H1 (cell line): ENCODE measurements at regions not wholly inside any gene's neighbourhood (a gene's known extent, or its start where the extent isn't known, plus 50 kb on each side); places are given as distances from the start of the nearest gene placed in this dataset.
A peak's percentile ranks its signal among the peaks of the same experiment; 100 is the strongest.

Experiments
- CTCF ChIA-PET: fragments of 300-600 bp; sonication (Branson Sonifier 250); formaldehyde crosslinking; loops from one replicate; lab custom pipeline; 2021; ENCODE audit not compliant: partially characterized antibody; lab: Charles Lee
- POLR2A ChIA-PET: fragments of 300-600 bp; sonication (Branson Sonifier 250); formaldehyde crosslinking; loops from one replicate; lab custom pipeline; 2021; ENCODE audit warnings: inconsistent platforms; ENCODE audit not compliant: partially characterized antibody; lab: Charles Lee
- DNase-seq, 2 experiments: peaks; one replicate each; pipeline versions ENCODE4 v3.0.0 to v3.0.0-alpha.2; 2010 to 2022; ENCODE audit warnings: low spot score in 2 of 2, low read depth in 1 of 2, mixed read lengths in 1 of 2
- FAIRE-seq: peaks from 2 replicates; lab custom pipeline; 2011; peaks lifted over from hg19 to GRCh38; lab: Jason Lieb, UNC
- H2AFZ ChIP-seq: 2 replicates; pipeline ENCODE4 v1.8.1; 2012; ENCODE audit warnings: low read length, inconsistent platforms
- H2AK5ac ChIP-seq: 2 replicates; pipeline ENCODE4 v1.6.1; 2013; ENCODE audit warnings: low read depth, low read length
- H2BK120ac ChIP-seq: replicated peaks from 2 replicates; pipeline ENCODE3; 2013; ENCODE audit warnings: low read depth, low read length, inconsistent platforms
- H2BK12ac ChIP-seq: 2 replicates; pipeline ENCODE4 v1.6.1; 2013; ENCODE audit warnings: low read depth, low read length
- H2BK15ac ChIP-seq: 2 replicates; pipeline ENCODE4 v1.6.1; 2013; ENCODE audit warnings: low read length
- H2BK20ac ChIP-seq: 2 replicates; pipeline ENCODE4 v1.6.1; 2013; ENCODE audit warnings: low read length
- H2BK5ac ChIP-seq: 2 replicates; pipeline ENCODE4 v1.6.1; 2013; ENCODE audit warnings: low read depth, low read length
- H3K14ac ChIP-seq: 2 replicates; pipeline ENCODE4 v1.6.1; 2013; ENCODE audit warnings: inconsistent platforms; ENCODE audit not compliant: insufficient read length
- H3K18ac ChIP-seq: 2 replicates; pipeline ENCODE4 v1.6.1; 2013; ENCODE audit warnings: low read length; ENCODE audit errors: extremely low read depth
- H3K23ac ChIP-seq: 2 replicates; pipeline ENCODE4 v1.6.1; 2013; ENCODE audit warnings: inconsistent platforms; ENCODE audit not compliant: insufficient read length
- H3K23me2 ChIP-seq: 2 replicates; pipeline ENCODE4 v1.6.1; 2013; ENCODE audit warnings: low read depth, low read length
- H3K27ac ChIP-seq: 2 replicates; pipeline ENCODE4 v1.6.1; 2011; ENCODE audit warnings: low read depth, low read length, inconsistent platforms
- H3K27me3 ChIP-seq, 4 experiments: replicated peaks in 1 of 4; 1 replicate in 1 of 4; 2 replicates in 3 of 4; pipeline versions ENCODE4 v1.6.1 to v1.8.1; 2011 to 2013; ENCODE audit warnings: low read length in 3 of 4, mild to moderate bottlenecking in 3 of 4, inconsistent platforms in 2 of 4, mixed read lengths in 2 of 4, moderate library complexity in 1 of 4; ENCODE audit not compliant: control insufficient read depth in 3 of 4, insufficient read depth in 3 of 4; ENCODE audit errors: extremely low read depth in 1 of 4
- H3K36me3 ChIP-seq, 4 experiments: 2 replicates each; pipeline versions ENCODE4 v1.6.1 to v1.8.1; 2011 to 2013; ENCODE audit warnings: mild to moderate bottlenecking in 4 of 4, low read length in 3 of 4, moderate library complexity in 2 of 4, control low read depth in 1 of 4, inconsistent platforms in 1 of 4; ENCODE audit not compliant: insufficient read depth in 4 of 4, control insufficient read depth in 2 of 4
- H3K4ac ChIP-seq: replicated peaks from 2 replicates; pipeline ENCODE3; 2013; ENCODE audit warnings: low read length, low read depth, mixed read lengths, inconsistent platforms; ENCODE audit not compliant: insufficient read length
- H3K4me1 ChIP-seq, 4 experiments: replicated peaks in 1 of 4; 1 replicate in 1 of 4; 2 replicates in 3 of 4; pipeline versions ENCODE4 v1.6.1 to v1.8.1; 2011 to 2013; ENCODE audit warnings: low read length in 3 of 4, inconsistent platforms in 2 of 4, mixed read lengths in 1 of 4; ENCODE audit not compliant: insufficient read depth in 4 of 4, control insufficient read depth in 3 of 4
- H3K4me2 ChIP-seq, 2 experiments: 2 replicates each; pipeline versions ENCODE4 v1.6.1 to v1.8.1; 2011 to 2013; ENCODE audit warnings: low read depth in 2 of 2, low read length in 2 of 2, control low read depth in 1 of 2, inconsistent platforms in 1 of 2, mild to moderate bottlenecking in 1 of 2; ENCODE audit not compliant: insufficient read depth in 1 of 2
- H3K4me3 ChIP-seq, 4 experiments: fragments of 200-600, 300-600 bp in 1 of 4; sonication (generic), shearing (Covaris generic), sonication (Bioruptor Twin) in 1 of 4; 2 replicates each; pipeline versions ENCODE4 v1.5.1 to v1.8.1; 2011 to 2016; ENCODE audit warnings: low read length in 4 of 4, low read depth in 3 of 4, control low read depth in 2 of 4, inconsistent platforms in 2 of 4, mild to moderate bottlenecking in 2 of 4, mixed read lengths in 1 of 4, moderate library complexity in 1 of 4; ENCODE audit not compliant: insufficient read depth in 2 of 4; ENCODE audit errors: extremely low read depth in 1 of 4
- H3K56ac ChIP-seq: replicated peaks from 2 replicates; pipeline ENCODE3; 2013; ENCODE audit warnings: low read depth, mild to moderate bottlenecking, mixed read lengths, low read length, inconsistent platforms; ENCODE audit not compliant: insufficient read length
- H3K79me1 ChIP-seq: 2 replicates; pipeline ENCODE4 v1.6.1; 2013; ENCODE audit warnings: low read depth, low read length, control low read depth
- H3K79me2 ChIP-seq, 2 experiments: 2 replicates each; pipeline versions ENCODE4 v1.6.1 to v1.8.1; 2012 to 2013; ENCODE audit warnings: low read length in 2 of 2, mild to moderate bottlenecking in 2 of 2, inconsistent platforms in 1 of 2; ENCODE audit not compliant: insufficient read depth in 2 of 2, control insufficient read depth in 1 of 2
- H3K9ac ChIP-seq, 4 experiments: replicated peaks in 1 of 4; 1 replicate in 1 of 4; 2 replicates in 3 of 4; pipeline versions ENCODE4 v1.6.1 to v1.8.1; 2011 to 2013; ENCODE audit warnings: low read depth in 3 of 4, low read length in 3 of 4, control low read depth in 2 of 4, mild to moderate bottlenecking in 2 of 4, moderate library complexity in 2 of 4, inconsistent platforms in 1 of 4; ENCODE audit errors: extremely low read depth in 1 of 4
- H3K9me3 ChIP-seq, 2 experiments: 2 replicates each; pipeline versions ENCODE4 v1.6.1 to v1.8.1; 2012 to 2013; ENCODE audit warnings: mild to moderate bottlenecking in 2 of 2, moderate library complexity in 2 of 2, control low read depth in 1 of 2, inconsistent platforms in 1 of 2, low read depth in 1 of 2, low read length in 1 of 2, mixed read lengths in 1 of 2; ENCODE audit not compliant: insufficient read depth in 2 of 2
- H4K20me1 ChIP-seq, 2 experiments: replicated peaks in 1 of 2; 2 replicates each; pipeline versions ENCODE3 to v1.8.1; 2011 to 2013; ENCODE audit warnings: inconsistent platforms in 2 of 2, low read length in 2 of 2, mild to moderate bottlenecking in 1 of 2; ENCODE audit not compliant: insufficient read depth in 2 of 2, control insufficient read depth in 1 of 2
- H4K5ac ChIP-seq: 2 replicates; pipeline ENCODE4 v1.6.1; 2013; ENCODE audit warnings: low read length, low read depth, mixed read lengths, inconsistent platforms; ENCODE audit not compliant: insufficient read length
- H4K8ac ChIP-seq: 2 replicates; pipeline ENCODE4 v1.8.0; 2013; ENCODE audit warnings: mild to moderate bottlenecking, moderate library complexity, low read length, inconsistent platforms; ENCODE audit not compliant: insufficient read depth; ENCODE audit errors: extremely low read depth
- H4K91ac ChIP-seq: replicated peaks from 2 replicates; pipeline ENCODE3; 2013; ENCODE audit warnings: low read length, mixed read lengths, inconsistent platforms; ENCODE audit not compliant: insufficient read length
- CHD2 ChIP-seq: IDR thresholded peaks from 2 replicates; pipeline ENCODE4 v1.6.1; 2012; ENCODE audit warnings: low read length, improper control_type of control experiment
- CTCF ChIP-seq, 3 experiments: IDR thresholded peaks; 1 replicate in 2 of 3; 2 replicates in 1 of 3; pipeline versions ENCODE4 v1.5.1 to v1.6.1; 2011; ENCODE audit warnings: low read length in 3 of 3, mild to moderate bottlenecking in 3 of 3, inconsistent platforms in 2 of 3, low read depth in 1 of 3, moderate library complexity in 1 of 3; ENCODE audit not compliant: insufficient read depth in 1 of 3; ENCODE audit errors: control extremely low read depth in 1 of 3
- E2F6 ChIP-seq: IDR thresholded peaks from 2 replicates; pipeline ENCODE4 v1.6.1; 2012; ENCODE audit warnings: inconsistent platforms
- JUND ChIP-seq: IDR thresholded peaks from 2 replicates; pipeline ENCODE4 v1.6.1; 2011; ENCODE audit warnings: mild to moderate bottlenecking, improper control_type of control experiment, low read length
- MAX ChIP-seq: IDR thresholded peaks from 2 replicates; pipeline ENCODE4 v1.6.1; 2012; ENCODE audit warnings: inconsistent platforms
- RAD21 ChIP-seq, 2 experiments: IDR thresholded peaks in 1 of 2; conservative IDR thresholded peaks in 1 of 2; 2 replicates each; pipeline ENCODE4 v1.6.1; 2011; ENCODE audit warnings: low read depth in 2 of 2, low read length in 2 of 2, improper control_type of control experiment in 1 of 2, inconsistent platforms in 1 of 2, mild to moderate bottlenecking in 1 of 2, moderate library complexity in 1 of 2
- SUZ12 ChIP-seq: fragments of 200-600 bp; sonication (generic); IDR thresholded peaks from 2 replicates; pipeline ENCODE4 v1.6.1; 2012; ENCODE audit warnings: mild to moderate bottlenecking, inconsistent platforms, low read length, moderate library complexity, mixed read lengths
- TAF7 ChIP-seq: optimal IDR thresholded peaks from 2 replicates; pipeline ENCODE3; 2011; ENCODE audit warnings: low read depth, mild to moderate bottlenecking, inconsistent platforms, low read length, moderate library complexity, borderline replicate concordance
- WGBS, 2 experiments: shearing (Covaris generic) in 1 of 2; methylation state at CpG; one replicate each; pipeline versions ENCODE4 v1.1.6 to v1.1.7; 2013 to 2015; ENCODE audit warnings: low lambda C conversion rate in 2 of 2, mixed read lengths in 2 of 2, inconsistent platforms in 1 of 2, low coverage in 1 of 2, missing lambda C conversion rate in 1 of 2; ENCODE audit not compliant: insufficient replicate concordance in 2 of 2, insufficient coverage in 1 of 2, insufficient read length in 1 of 2; ENCODE audit errors: extremely low coverage in 1 of 2, missing lambda C conversion rate in 1 of 2; 5-methylcytosine and 5-hydroxymethylcytosine counted together

GRCh38 chr6:130617658-130618057 is 209.5 kb upstream of the SMLR1 start:
- FAIRE-seq, result no peak
- H4K8ac ChIP-seq, result no peak overlapping the region
- WGBS, 2 experiments, result 91% methylated on average over 2 of the region's 2 CpGs; no CpG with 5 or more reads in 1 of the 2 experiments

More at GRCh38 chr6:130617658-130618057, 209.5 kb upstream of the SMLR1 start:
- H4K91ac ChIP-seq, result no peak overlapping the region
- 0 out of 2 replicates have a peak overlapping the region, but pooled peaks have one; percentile 59 for H2AFZ ChIP-seq
- no peaks in the 10 kb centered on the region for H3K23me2 ChIP-seq
- H4K5ac ChIP-seq, result no peak overlapping the region
- H3K4me1 ChIP-seq, result peaks cover 0 to 10% (median 2%) of the 10 kb centered on the region in 4 experiments; a peak in 2 of 7 replicates
- no peaks in the 10 kb centered on the region for H4K20me1 ChIP-seq
- no peak overlapping the region for H2BK5ac ChIP-seq
- no peak overlapping the region for H2BK15ac ChIP-seq
- TF ChIP-seq CTCF (IDR thresholded peaks at IDR 0.05; ENCODE audit: control extremely low read depth in 1 of 3, insufficient read depth in 1 of 3, low read depth in 1 of 3, low read length in 3 of 3) (peak in 2 of 3 experiments; percentile 22 to 30; a peak in 2 of 4 replicates), CHD2 (no peak), JUND (no peak), SUZ12 (no peak), E2F6 (no peak), RAD21 (IDR thresholded peaks at IDR 0.05 in 1 of 2, conservative IDR thresholded peaks at IDR 0.05 in 1 of 2; ENCODE audit: low read depth in 2 of 2, low read length in 2 of 2) (peak; percentile 37 to 48; a peak in 3 of 4 replicates), TAF7 (no peak), MAX (no peak)
- H3K27ac ChIP-seq, result no peak overlapping the region
- H3K18ac ChIP-seq, result no peak overlapping the region
- no peak overlapping the region for H2BK12ac ChIP-seq
- no peak overlapping the region for H2AK5ac ChIP-seq
- no peak overlapping the region for H3K4me2 ChIP-seq
- no peak overlapping the region for H3K14ac ChIP-seq
- H3K56ac ChIP-seq, result no peak overlapping the region
- no peaks in the 10 kb centered on the region for H3K79me1 ChIP-seq
- no peak overlapping the region for H3K23ac ChIP-seq
- H3K36me3 ChIP-seq, result no peaks in the 10 kb centered on the region
- POLR2A ChIA-PET, result no interaction called here
- H3K4ac ChIP-seq, result no peak overlapping the region
- no peaks in the 10 kb centered on the region for H3K9me3 ChIP-seq
- CTCF ChIA-PET, result no interaction called here
- H2BK120ac ChIP-seq, result no peak overlapping the region
- no peaks in the 10 kb centered on the region for H3K79me2 ChIP-seq
- no peak overlapping the region for H3K9ac ChIP-seq
- no peak for DNase-seq
- H3K27me3 ChIP-seq, result peaks cover 0 to 2% (median 0%) of the 10 kb centered on the region in 4 experiments; a peak in 1 of 7 replicates
- H3K4me3 ChIP-seq, result no peak overlapping the region
- H2BK20ac ChIP-seq, result no peak overlapping the region
